Loucy (cell line): ENCODE measurements at regions not wholly inside any gene's neighbourhood (a gene's known extent, or its start where the extent isn't known, plus 50 kb on each side); places are given as distances from the start of the nearest gene placed in this dataset.

Source experiments
- H2AFZ ChIP-seq: fragments of 200-600 bp; sonication (generic); 2 replicates; pipeline ENCODE4 v1.6.0; 2016; ENCODE audit warnings: antibody characterized with exemption, mild to moderate bottlenecking, low read length, moderate library complexity
- H3F3A ChIP-seq: fragments of 200-600 bp; 2 replicates; pipeline ENCODE4 v1.6.0; 2016; ENCODE audit warnings: antibody characterized with exemption, low read depth, mild to moderate bottlenecking
- H3K27me3 ChIP-seq: fragments of 200-600 bp; sonication (generic); 2 replicates; pipeline ENCODE4 v1.6.1; 2014; ENCODE audit warnings: low read length, mild to moderate bottlenecking; ENCODE audit not compliant: insufficient read depth, poor library complexity, severe bottlenecking
- H3K36me3 ChIP-seq: fragments of 200-600 bp; sonication (generic); 2 replicates; pipeline ENCODE4 v1.6.1; 2016; ENCODE audit warnings: low read length; ENCODE audit not compliant: insufficient read depth
- H3K4me1 ChIP-seq: fragments of 200-600 bp; sonication (generic); 2 replicates; pipeline ENCODE4 v1.5.1; 2014; ENCODE audit warnings: low read length, mild to moderate bottlenecking; ENCODE audit not compliant: insufficient read depth, poor library complexity, severe bottlenecking
- H3K4me2 ChIP-seq: fragments of 200-600 bp; sonication (generic); 2 replicates; pipeline ENCODE4 v1.6.0; 2014; ENCODE audit warnings: antibody characterized with exemption, low read length, low read depth, mild to moderate bottlenecking; ENCODE audit not compliant: poor library complexity, severe bottlenecking
- H3K4me3 ChIP-seq: fragments of 200-600 bp; sonication (generic); 2 replicates; pipeline ENCODE4 v1.5.1; 2014; ENCODE audit warnings: low read length, mild to moderate bottlenecking, mixed read lengths; ENCODE audit not compliant: poor library complexity, severe bottlenecking
- H3K79me2 ChIP-seq: fragments of 200-600 bp; sonication (generic); 2 replicates; pipeline ENCODE4 v1.6.1; 2014; ENCODE audit warnings: low read length; ENCODE audit not compliant: insufficient read depth
- H3K9ac ChIP-seq: fragments of 200-600 bp; sonication (generic); 2 replicates; pipeline ENCODE4 v1.6.0; 2014; ENCODE audit warnings: mild to moderate bottlenecking, low read depth, low read length, moderate library complexity; ENCODE audit not compliant: poor library complexity, severe bottlenecking
- H3K9me2 ChIP-seq: fragments of 200-600 bp; sonication (generic); replicated peaks from 2 replicates; pipeline ENCODE4 v1.6.1; 2016; ENCODE audit warnings: low read depth, low read length, mixed read lengths
- H3K9me3 ChIP-seq: fragments of 200-600 bp; sonication (generic); 2 replicates; pipeline ENCODE4 v1.6.1; 2014; ENCODE audit warnings: mild to moderate bottlenecking, antibody characterized with exemption, low read length, low read depth; ENCODE audit not compliant: insufficient read depth
- H4K20me1 ChIP-seq: fragments of 200-600 bp; sonication (generic); 2 replicates; pipeline ENCODE4 v1.6.0; 2014; ENCODE audit warnings: antibody characterized with exemption, low read length, mild to moderate bottlenecking; ENCODE audit not compliant: insufficient read depth, poor library complexity, severe bottlenecking
- CTCF ChIP-seq: fragments of 200-600 bp; sonication (generic); conservative IDR thresholded peaks from 2 replicates; pipeline ENCODE4 v1.5.1; 2014; ENCODE audit warnings: mild to moderate bottlenecking, antibody characterized with exemption, low read length
- EZH2phosphoT487 ChIP-seq: fragments of 200-600 bp; IDR thresholded peaks from 2 replicates; pipeline ENCODE4 v1.6.1; 2018; ENCODE audit warnings: antibody characterized with exemption, mild to moderate bottlenecking, moderate library complexity, borderline replicate concordance

DNA sequence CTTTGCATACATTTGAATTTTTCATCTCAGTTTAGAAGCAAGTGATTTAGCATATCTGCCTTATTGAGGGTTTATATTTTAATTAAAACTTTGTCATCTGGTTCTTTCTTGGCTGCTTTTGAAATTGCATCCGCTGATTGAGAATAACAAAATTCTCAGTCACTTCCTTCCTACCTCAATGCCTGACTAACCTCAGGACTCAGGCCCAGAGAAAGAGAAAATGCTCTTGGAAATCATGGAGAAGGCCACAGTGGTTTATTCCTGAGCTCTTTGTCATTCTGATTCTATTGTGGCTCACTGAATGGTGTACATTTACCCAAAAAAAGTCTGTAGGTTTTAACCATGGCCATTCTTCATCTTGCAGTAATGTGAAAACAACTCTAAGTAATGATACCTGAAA, 533.9 kb downstream of the TBL1XR1 start:
- Histone ChIP-seq H3K4me1 (no peaks in the 10 kb centered on the region), H3K9me3 (no peaks in the 10 kb centered on the region), H3K4me3 (no peak overlapping the region), H3F3A (no peaks in the 10 kb centered on the region), H3K79me2 (no peaks in the 10 kb centered on the region), H2AFZ (no peak overlapping the region), H3K9ac (no peak overlapping the region), H3K27me3 (no peaks in the 10 kb centered on the region), H3K9me2 (no peaks in the 10 kb centered on the region), H4K20me1 (no peaks in the 10 kb centered on the region), H3K4me2 (no peak overlapping the region), H3K36me3 (no peaks in the 10 kb centered on the region)
- TF ChIP-seq CTCF (no peak), EZH2phosphoT487 (no peak)

- no peaks in the 10 kb centered on the region for H3K36me3 ChIP-seq
- no peaks in the 10 kb centered on the region for H3K9me3 ChIP-seq
- H3K9me2 ChIP-seq, result no peaks in the 10 kb centered on the region
- no peaks in the 10 kb centered on the region for H3F3A ChIP-seq
- no peaks in the 10 kb centered on the region for H3K4me1 ChIP-seq
- no peaks in the 10 kb centered on the region for H4K20me1 ChIP-seq
- H3K27me3 ChIP-seq, result no peaks in the 10 kb centered on the region
- H3K79me2 ChIP-seq, result no peaks in the 10 kb centered on the region
- TF ChIP-seq CTCF, result no peak
- TF ChIP-seq EZH2phosphoT487, result no peak
- H3K9ac ChIP-seq, result no peak overlapping the region
- no peak overlapping the region for H3K4me2 ChIP-seq
- H2AFZ ChIP-seq, result no peak overlapping the region
- no peak overlapping the region for H3K4me3 ChIP-seq
Measured at GRCh38 chr3:176661432-176661964, 535.8 kb downstream of the TBL1XR1 start.

DNA sequence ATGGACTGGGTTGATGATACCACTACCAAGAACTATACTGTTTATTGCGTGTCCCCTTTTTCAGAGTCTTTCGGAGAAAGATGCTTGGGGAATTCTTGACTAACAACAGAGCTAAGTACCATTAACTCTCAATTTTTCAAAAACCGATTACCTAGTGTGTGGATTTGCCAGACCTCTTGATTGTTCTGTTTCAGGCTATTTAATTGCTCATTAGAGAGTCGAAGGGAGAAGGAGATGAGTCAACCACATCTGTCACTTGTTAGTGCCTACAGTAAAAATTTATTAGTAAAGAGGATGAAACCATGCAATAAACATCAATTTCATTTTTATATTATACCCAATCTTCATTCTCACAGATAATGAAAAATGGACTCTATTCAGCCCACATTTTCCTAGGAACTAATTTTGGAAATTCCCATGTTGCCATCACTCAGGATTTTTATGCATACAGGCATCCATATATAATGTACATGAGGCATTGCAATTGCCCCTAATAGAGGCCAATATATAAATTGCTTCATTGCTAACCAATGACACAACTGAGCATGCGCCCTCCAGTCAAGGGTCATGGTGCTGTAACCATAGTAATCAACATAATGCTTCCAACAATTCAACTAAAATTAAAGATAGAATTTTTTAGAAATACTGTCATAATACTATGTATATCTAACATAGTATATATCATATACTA, 541.7 kb downstream of the TBL1XR1 start:
- no peak overlapping the region for H3K9ac ChIP-seq
- no peaks in the 10 kb centered on the region for H3F3A ChIP-seq
- H3K79me2 ChIP-seq, result no peaks in the 10 kb centered on the region
- no peaks in the 10 kb centered on the region for H4K20me1 ChIP-seq
- H3K4me2 ChIP-seq, result no peak overlapping the region
- H3K9me2 ChIP-seq, result no peaks in the 10 kb centered on the region
- H3K4me3 ChIP-seq, result no peak overlapping the region
- no peaks in the 10 kb centered on the region for H3K9me3 ChIP-seq
- no peaks in the 10 kb centered on the region for H3K4me1 ChIP-seq
- TF ChIP-seq EZH2phosphoT487 (no peak), CTCF (no peak)
- H2AFZ ChIP-seq, result no peak overlapping the region
- no peaks in the 10 kb centered on the region for H3K27me3 ChIP-seq
- no peaks in the 10 kb centered on the region for H3K36me3 ChIP-seq
